Activated CD4-positive, alpha-beta memory T cell treated with anti-CD3 and anti-CD28 coated beads, Interleukin-2, amount 10 ng/mL, durations not matched to agents 7 days and 5 days (primary cell): ENCODE measurements at regions not wholly inside any gene's neighbourhood (a gene's known extent, or its start where the extent isn't known, plus 50 kb on each side); places are given as distances from the start of the nearest gene placed in this dataset.
"Not testable (repeated sequence)": the region's sequence is repeated elsewhere in the genome, so short reads cannot be mapped to it uniquely, and the experiment has no call there.

ENCODE experiments used
- CTCF ChIA-PET: fragments of 350-600 bp; sonication (Branson Sonifier 250); formaldehyde crosslinking; loops from one replicate; lab custom pipeline; 2021; ENCODE audit warnings: antibody characterized with exemption, inconsistent platforms; lab: Charles Lee
- POLR2A ChIA-PET: fragments of 350-600 bp; sonication (Branson Sonifier 250); formaldehyde crosslinking; loops from one replicate; lab custom pipeline; 2021; ENCODE audit warnings: antibody characterized with exemption; lab: Charles Lee
- DNase-seq: peaks from one replicate; pipeline ENCODE4 v3.0.0-alpha.2; 2020
- H3K27ac Mint-ChIP-seq: one replicate; pipeline ENCODE4 v1.8.0; 2021; ENCODE audit warnings: mild to moderate bottlenecking, mixed read lengths
- H3K27me3 Mint-ChIP-seq: one replicate; pipeline ENCODE4 v1.8.0; 2021; ENCODE audit warnings: mixed read lengths
- H3K36me3 Mint-ChIP-seq: one replicate; pipeline ENCODE4 v1.8.0; 2021; ENCODE audit warnings: low read depth, mixed read lengths
- H3K4me1 Mint-ChIP-seq: one replicate; pipeline ENCODE4 v1.8.0; 2021; ENCODE audit warnings: mixed read lengths
- H3K4me3 Mint-ChIP-seq: one replicate; pipeline ENCODE4 v1.8.0; 2021; ENCODE audit warnings: mild to moderate bottlenecking, mixed read lengths
- H3K9me3 Mint-ChIP-seq: one replicate; pipeline ENCODE4 v1.8.0; 2021; ENCODE audit warnings: mixed read lengths

- H3K4me1 Mint-ChIP-seq, POLR2A ChIA-PET, CTCF ChIA-PET, DNase-seq, H3K27ac Mint-ChIP-seq, H3K4me3 Mint-ChIP-seq, H3K27me3 Mint-ChIP-seq: not testable (repeated sequence)
- peaks cover 37% of the 10 kb centered on the region for H3K36me3 Mint-ChIP-seq
- peaks cover 33% of the 10 kb centered on the region for H3K9me3 Mint-ChIP-seq
These were observed 153.4 kb downstream of the CWH43 start for GRCh38 chr4:49139513-49139912.

GRCh38 chr4:49140351-49140750, 154.3 kb downstream of the CWH43 start:
- H3K27ac Mint-ChIP-seq, CTCF ChIA-PET, POLR2A ChIA-PET, H3K4me1 Mint-ChIP-seq, H3K4me3 Mint-ChIP-seq, DNase-seq, H3K27me3 Mint-ChIP-seq: not testable (repeated sequence)
- peaks cover 45% of the 10 kb centered on the region for H3K36me3 Mint-ChIP-seq
- H3K9me3 Mint-ChIP-seq = peaks cover 38% of the 10 kb centered on the region

- H3K27ac Mint-ChIP-seq, H3K4me3 Mint-ChIP-seq, DNase-seq, H3K27me3 Mint-ChIP-seq, POLR2A ChIA-PET, H3K4me1 Mint-ChIP-seq, CTCF ChIA-PET: not testable (repeated sequence)
- Mint-ChIP-seq H3K36me3 (peaks cover 53% of the 10 kb centered on the region), H3K9me3 (peaks cover 51% of the 10 kb centered on the region)
These were observed 155.9 kb downstream of the CWH43 start for GRCh38 chr4:49141955-49142354.

- H3K36me3 Mint-ChIP-seq = peaks cover 75% of the 10 kb centered on the region
These were observed 161.1 kb downstream of the CWH43 start for GRCh38 chr4:49147143-49147542.

GRCh38 chr4:49147596-49147995, 161.5 kb downstream of the CWH43 start:
- POLR2A ChIA-PET, CTCF ChIA-PET, H3K27ac Mint-ChIP-seq, H3K4me1 Mint-ChIP-seq, DNase-seq, H3K27me3 Mint-ChIP-seq, H3K4me3 Mint-ChIP-seq: not testable (repeated sequence)
- peaks cover 75% of the 10 kb centered on the region for H3K36me3 Mint-ChIP-seq
- H3K9me3 Mint-ChIP-seq = peaks cover 69% of the 10 kb centered on the region

More at GRCh38 chr4:49147143-49147542, 161.1 kb downstream of the CWH43 start:
- CTCF ChIA-PET, H3K27me3 Mint-ChIP-seq, H3K27ac Mint-ChIP-seq, DNase-seq, H3K4me1 Mint-ChIP-seq, POLR2A ChIA-PET, H3K4me3 Mint-ChIP-seq: not testable (repeated sequence)
- peaks cover 69% of the 10 kb centered on the region for H3K9me3 Mint-ChIP-seq

- CTCF ChIA-PET, H3K4me3 Mint-ChIP-seq, DNase-seq, H3K27ac Mint-ChIP-seq, H3K4me1 Mint-ChIP-seq, H3K27me3 Mint-ChIP-seq, POLR2A ChIA-PET: not testable (repeated sequence)
- Mint-ChIP-seq H3K9me3 (peaks cover 71% of the 10 kb centered on the region), H3K36me3 (peaks cover 78% of the 10 kb centered on the region)
These were observed 163.2 kb downstream of the CWH43 start for GRCh38 chr4:49149006-49149975.

- POLR2A ChIA-PET, H3K27me3 Mint-ChIP-seq, H3K4me3 Mint-ChIP-seq, CTCF ChIA-PET, DNase-seq, H3K4me1 Mint-ChIP-seq, H3K27ac Mint-ChIP-seq: not testable (repeated sequence)
- peaks cover 75% of the 10 kb centered on the region for H3K9me3 Mint-ChIP-seq
- peaks cover 78% of the 10 kb centered on the region for H3K36me3 Mint-ChIP-seq
These were observed 164.4 kb downstream of the CWH43 start for GRCh38 chr4:49150351-49151083.

GRCh38 chr4:49153011-49153410, 166.9 kb downstream of the CWH43 start:
- H3K4me1 Mint-ChIP-seq, POLR2A ChIA-PET, CTCF ChIA-PET, DNase-seq, H3K4me3 Mint-ChIP-seq, H3K27me3 Mint-ChIP-seq, H3K27ac Mint-ChIP-seq: not testable (repeated sequence)
- Mint-ChIP-seq H3K36me3 (peaks cover 77% of the 10 kb centered on the region), H3K9me3 (peaks cover 70% of the 10 kb centered on the region)

GRCh38 chr4:49154308-49155103, 168.4 kb downstream of the CWH43 start:
- H3K4me1 Mint-ChIP-seq, POLR2A ChIA-PET, H3K27me3 Mint-ChIP-seq, H3K27ac Mint-ChIP-seq, DNase-seq, H3K4me3 Mint-ChIP-seq, CTCF ChIA-PET: not testable (repeated sequence)
- Mint-ChIP-seq H3K36me3 (peaks cover 62% of the 10 kb centered on the region), H3K9me3 (peaks cover 65% of the 10 kb centered on the region)

GRCh38 chr4:49155270-49155669, 169.2 kb downstream of the CWH43 start:
- DNase-seq, POLR2A ChIA-PET, CTCF ChIA-PET, H3K27ac Mint-ChIP-seq, H3K4me1 Mint-ChIP-seq, H3K27me3 Mint-ChIP-seq, H3K4me3 Mint-ChIP-seq: not testable (repeated sequence)
- Mint-ChIP-seq H3K9me3 (peaks cover 58% of the 10 kb centered on the region), H3K36me3 (peaks cover 55% of the 10 kb centered on the region)

- POLR2A ChIA-PET = not testable (repeated sequence)
- peaks cover 50% of the 10 kb centered on the region for H3K9me3 Mint-ChIP-seq
These were observed 170.2 kb downstream of the CWH43 start for GRCh38 chr4:49156309-49156708.

GRCh38 chr4:49157630-49158029, 171.6 kb downstream of the CWH43 start:
- POLR2A ChIA-PET, H3K27ac Mint-ChIP-seq, H3K27me3 Mint-ChIP-seq, DNase-seq, H3K4me1 Mint-ChIP-seq, H3K4me3 Mint-ChIP-seq, CTCF ChIA-PET: not testable (repeated sequence)
- peaks cover 50% of the 10 kb centered on the region for H3K9me3 Mint-ChIP-seq
- peaks cover 45% of the 10 kb centered on the region for H3K36me3 Mint-ChIP-seq

More at GRCh38 chr4:49156309-49156708, 170.2 kb downstream of the CWH43 start:
- H3K4me1 Mint-ChIP-seq, H3K4me3 Mint-ChIP-seq, H3K27me3 Mint-ChIP-seq, DNase-seq, H3K27ac Mint-ChIP-seq, CTCF ChIA-PET: not testable (repeated sequence)
- H3K36me3 Mint-ChIP-seq = peaks cover 46% of the 10 kb centered on the region
